Esophagus muscularis mucosa (tissue), 3 donors: ENCODE measurements at regions not wholly inside any gene's neighbourhood (a gene's known extent, or its start where the extent isn't known, plus 50 kb on each side); places are given as distances from the start of the nearest gene placed in this dataset.

Experiments
- POLR2A ChIP-seq: fragments of 450-650 bp; IDR thresholded peaks from one replicate; pipeline ENCODE4 v1.6.1; 2017; ENCODE audit warnings: antibody characterized with exemption, moderate library complexity, mild to moderate bottlenecking, low read depth
- TF ChIP-seq, protein P1 (sequence below), 3 experiments: fragments of 200-600 bp in 2 of 3; fragments of 450-650 bp in 1 of 3; sonication (generic) in 2 of 3; IDR thresholded peaks; one replicate each; pipeline ENCODE4 v1.5.1; 2017 to 2019; ENCODE audit warnings: antibody characterized with exemption in 3 of 3, mild to moderate bottlenecking in 2 of 3, moderate library complexity in 1 of 3

DNA sequence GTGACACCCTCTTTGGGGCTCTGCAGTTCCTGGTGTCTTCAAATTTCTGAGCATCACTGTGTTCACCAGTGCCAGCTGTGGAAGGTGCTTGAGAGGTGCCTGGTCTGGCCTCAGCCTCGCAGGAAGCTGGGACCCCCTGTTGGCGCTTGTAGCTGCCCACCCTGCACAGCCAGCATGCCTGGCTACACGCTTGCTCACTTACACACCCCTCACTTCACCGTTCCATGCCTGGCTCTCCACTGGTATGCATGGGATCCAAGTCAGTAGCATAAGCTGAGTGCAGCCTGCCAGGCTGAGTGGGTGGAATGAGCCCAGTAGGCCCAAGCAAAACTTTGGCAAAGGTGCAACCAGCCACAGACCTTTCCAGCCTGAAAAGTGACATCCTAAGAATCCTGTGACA, 801.4 kb upstream of the PTPRD start:
- no peak for TF ChIP-seq POLR2A
- TF ChIP-seq, protein P1, sequence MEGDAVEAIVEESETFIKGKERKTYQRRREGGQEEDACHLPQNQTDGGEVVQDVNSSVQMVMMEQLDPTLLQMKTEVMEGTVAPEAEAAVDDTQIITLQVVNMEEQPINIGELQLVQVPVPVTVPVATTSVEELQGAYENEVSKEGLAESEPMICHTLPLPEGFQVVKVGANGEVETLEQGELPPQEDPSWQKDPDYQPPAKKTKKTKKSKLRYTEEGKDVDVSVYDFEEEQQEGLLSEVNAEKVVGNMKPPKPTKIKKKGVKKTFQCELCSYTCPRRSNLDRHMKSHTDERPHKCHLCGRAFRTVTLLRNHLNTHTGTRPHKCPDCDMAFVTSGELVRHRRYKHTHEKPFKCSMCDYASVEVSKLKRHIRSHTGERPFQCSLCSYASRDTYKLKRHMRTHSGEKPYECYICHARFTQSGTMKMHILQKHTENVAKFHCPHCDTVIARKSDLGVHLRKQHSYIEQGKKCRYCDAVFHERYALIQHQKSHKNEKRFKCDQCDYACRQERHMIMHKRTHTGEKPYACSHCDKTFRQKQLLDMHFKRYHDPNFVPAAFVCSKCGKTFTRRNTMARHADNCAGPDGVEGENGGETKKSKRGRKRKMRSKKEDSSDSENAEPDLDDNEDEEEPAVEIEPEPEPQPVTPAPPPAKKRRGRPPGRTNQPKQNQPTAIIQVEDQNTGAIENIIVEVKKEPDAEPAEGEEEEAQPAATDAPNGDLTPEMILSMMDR (IDR thresholded peaks at IDR 0.05) = no peak
